WERI-Rb-1 (cell line): ENCODE measurements at regions not wholly inside any gene's neighbourhood (a gene's known extent, or its start where the extent isn't known, plus 50 kb on each side); places are given as distances from the start of the nearest gene placed in this dataset.

Experiments used
- DNase-seq: peaks from one replicate; pipeline ENCODE4 v3.0.0-alpha.2; 2020
- H3K27ac ChIP-seq: fragments of 250-450 bp; sonication (Bioruptor Pico); 2 replicates; pipeline ENCODE4 v1.5.1; 2020; ENCODE audit warnings: mild to moderate bottlenecking, moderate library complexity
- H3K27me3 ChIP-seq: fragments of 250-450 bp; sonication (Bioruptor Pico); 2 replicates; pipeline ENCODE4 v1.5.1; 2021; ENCODE audit warnings: mild to moderate bottlenecking, low read depth, moderate library complexity; ENCODE audit not compliant: insufficient read depth, severe bottlenecking
- H3K36me3 ChIP-seq: fragments of 250-450 bp; sonication (Bioruptor Pico); 2 replicates; pipeline ENCODE4 v1.5.1; 2020; ENCODE audit warnings: mild to moderate bottlenecking, moderate library complexity
- H3K4me3 ChIP-seq: 2 replicates; pipeline ENCODE4 v1.5.1; 2011; ENCODE audit warnings: low read depth, mild to moderate bottlenecking, control low read depth, low read length
- H3K9me3 ChIP-seq: fragments of 250-450 bp; sonication (Bioruptor Pico); 2 replicates; pipeline ENCODE4 v1.5.1; 2021; ENCODE audit warnings: mild to moderate bottlenecking, moderate library complexity; ENCODE audit not compliant: severe bottlenecking
- TF ChIP-seq, protein P1 (sequence below): IDR thresholded peaks from 2 replicates; pipeline ENCODE4 v1.5.1; 2011; ENCODE audit warnings: low read depth, mild to moderate bottlenecking, control low read depth, inconsistent platforms, low read length

- TF ChIP-seq, protein P1, sequence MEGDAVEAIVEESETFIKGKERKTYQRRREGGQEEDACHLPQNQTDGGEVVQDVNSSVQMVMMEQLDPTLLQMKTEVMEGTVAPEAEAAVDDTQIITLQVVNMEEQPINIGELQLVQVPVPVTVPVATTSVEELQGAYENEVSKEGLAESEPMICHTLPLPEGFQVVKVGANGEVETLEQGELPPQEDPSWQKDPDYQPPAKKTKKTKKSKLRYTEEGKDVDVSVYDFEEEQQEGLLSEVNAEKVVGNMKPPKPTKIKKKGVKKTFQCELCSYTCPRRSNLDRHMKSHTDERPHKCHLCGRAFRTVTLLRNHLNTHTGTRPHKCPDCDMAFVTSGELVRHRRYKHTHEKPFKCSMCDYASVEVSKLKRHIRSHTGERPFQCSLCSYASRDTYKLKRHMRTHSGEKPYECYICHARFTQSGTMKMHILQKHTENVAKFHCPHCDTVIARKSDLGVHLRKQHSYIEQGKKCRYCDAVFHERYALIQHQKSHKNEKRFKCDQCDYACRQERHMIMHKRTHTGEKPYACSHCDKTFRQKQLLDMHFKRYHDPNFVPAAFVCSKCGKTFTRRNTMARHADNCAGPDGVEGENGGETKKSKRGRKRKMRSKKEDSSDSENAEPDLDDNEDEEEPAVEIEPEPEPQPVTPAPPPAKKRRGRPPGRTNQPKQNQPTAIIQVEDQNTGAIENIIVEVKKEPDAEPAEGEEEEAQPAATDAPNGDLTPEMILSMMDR = no peak
- no peak for DNase-seq
- no peak overlapping the region for H3K27ac ChIP-seq
- no peaks in the 10 kb centered on the region for H3K36me3 ChIP-seq
- no peak overlapping the region for H3K4me3 ChIP-seq
- no peaks in the 10 kb centered on the region for H3K9me3 ChIP-seq
- no peaks in the 10 kb centered on the region for H3K27me3 ChIP-seq
These were observed 529.3 kb downstream of the QKI start for GRCh38 chr6:163943607-163944385.

DNA sequence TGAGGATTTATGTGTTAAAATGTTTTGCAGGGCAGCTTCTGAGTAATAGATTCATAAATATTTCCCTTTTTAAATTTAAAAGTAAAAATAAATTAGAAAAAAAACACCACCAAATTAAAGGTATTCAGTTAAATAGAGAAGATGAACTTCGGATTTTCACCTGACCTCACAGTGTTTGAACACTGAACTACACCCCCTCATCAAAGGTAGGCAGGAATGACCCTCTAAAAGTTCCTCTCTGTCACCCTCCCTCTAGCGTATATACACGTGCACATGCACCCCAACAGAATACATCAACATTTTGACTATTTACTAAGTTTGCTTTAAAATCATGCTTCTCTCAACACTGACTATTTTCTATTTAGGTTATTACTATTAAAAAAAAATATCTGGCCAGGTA lies 528.3 kb downstream of the QKI start:
- Histone ChIP-seq H3K9me3 (no peaks in the 10 kb centered on the region), H3K4me3 (no peak overlapping the region), H3K27me3 (no peaks in the 10 kb centered on the region), H3K36me3 (no peaks in the 10 kb centered on the region), H3K27ac (no peak overlapping the region)
- DNase-seq = no peak
- TF ChIP-seq, protein P1 = no peak

DNA sequence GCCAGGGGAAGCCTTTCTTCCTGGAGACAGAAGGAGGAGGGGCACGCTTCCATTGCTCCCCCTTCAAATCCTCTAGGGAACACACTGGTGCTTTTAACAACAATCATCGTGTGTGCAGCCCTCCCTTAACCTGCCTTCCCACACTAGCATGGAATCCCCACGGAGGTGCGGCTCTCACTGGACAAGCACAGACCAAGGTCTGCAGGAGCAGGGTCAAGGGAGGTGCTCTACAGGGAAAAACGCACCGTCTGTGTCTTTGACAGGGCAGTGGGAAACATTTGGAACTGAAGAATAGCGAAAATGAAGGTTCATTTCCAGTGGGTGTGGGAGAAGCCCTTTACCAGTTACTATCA lies 527.1 kb downstream of the QKI start:
- DNase-seq = no peak
- Histone ChIP-seq H3K9me3 (no peaks in the 10 kb centered on the region), H3K27ac (no peak overlapping the region), H3K36me3 (no peaks in the 10 kb centered on the region), H3K27me3 (no peaks in the 10 kb centered on the region), H3K4me3 (no peak overlapping the region)
- TF ChIP-seq, protein P1 = no peak

DNA sequence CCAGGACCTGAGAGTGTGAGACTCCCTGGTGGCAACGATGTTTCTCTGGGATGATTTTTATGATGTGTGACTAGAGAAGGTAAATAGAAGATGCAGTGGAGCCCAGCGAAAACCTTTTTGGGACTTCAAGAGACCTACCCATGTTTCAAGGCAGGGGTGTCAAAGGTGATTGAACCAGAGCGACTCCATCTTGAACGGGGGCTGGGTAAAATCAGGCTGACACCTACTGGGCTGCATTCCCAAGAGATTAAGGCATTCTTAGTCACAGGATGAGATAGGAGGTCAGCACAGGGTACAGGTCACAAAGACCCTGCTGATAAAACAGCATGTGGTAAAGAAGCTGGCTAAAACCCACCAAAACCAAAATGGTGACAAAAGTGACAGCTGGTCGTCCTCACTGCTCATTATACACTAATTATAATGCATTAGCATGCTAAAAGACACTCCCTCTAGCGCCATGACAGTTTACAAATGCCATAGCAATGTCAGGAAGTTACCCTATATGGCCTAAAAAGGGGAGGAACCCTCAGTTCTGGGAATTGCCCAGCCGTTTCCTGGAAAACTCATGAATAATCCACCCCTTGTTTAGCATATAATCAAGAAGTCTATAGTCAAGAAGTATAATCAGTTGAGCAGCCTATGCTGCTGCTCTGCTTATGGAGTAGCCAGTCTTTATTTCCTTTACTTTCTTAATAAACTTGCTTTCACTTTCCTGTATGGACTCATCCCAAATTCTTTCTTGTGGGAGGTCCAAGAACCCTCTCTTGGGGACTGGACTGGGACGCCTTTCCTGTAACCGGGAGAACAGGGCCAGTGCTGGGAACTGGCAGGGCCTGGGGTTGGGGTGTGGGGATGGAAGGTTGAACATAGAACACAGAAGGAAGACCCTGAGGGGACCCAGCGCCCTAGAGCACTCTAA lies 526.4 kb downstream of the QKI start:
- Histone ChIP-seq H3K36me3 (no peaks in the 10 kb centered on the region), H3K9me3 (no peaks in the 10 kb centered on the region), H3K4me3 (no peak overlapping the region), H3K27ac (no peak overlapping the region), H3K27me3 (no peaks in the 10 kb centered on the region)
- TF ChIP-seq, protein P1 = no peak
- DNase-seq = no peak

- no peak for DNase-seq
- H3K36me3 ChIP-seq = no peaks in the 10 kb centered on the region
- no peak overlapping the region for H3K4me3 ChIP-seq
- H3K27me3 ChIP-seq = no peaks in the 10 kb centered on the region
- TF ChIP-seq, protein P1 = no peak
- no peaks in the 10 kb centered on the region for H3K9me3 ChIP-seq
- no peak overlapping the region for H3K27ac ChIP-seq
These were observed 522.6 kb downstream of the QKI start for GRCh38 chr6:163937071-163937470.
